Stimulated activated CD8-positive, alpha-beta memory T cell treated with anti-CD3 and anti-CD28 coated beads, Interleukin-15, amount 100 ng/mL, for 24 hours (primary cell): ENCODE measurements at regions not wholly inside any gene's neighbourhood (a gene's known extent, or its start where the extent isn't known, plus 50 kb on each side); places are given as distances from the start of the nearest gene placed in this dataset.
"Not testable (repeated sequence)": the region's sequence is repeated elsewhere in the genome, so short reads cannot be mapped to it uniquely, and the experiment has no call there.

ENCODE experiments used
- DNase-seq: peaks from one replicate; pipeline ENCODE4 v3.0.0-alpha.2; 2020; ENCODE audit warnings: low read depth

DNA sequence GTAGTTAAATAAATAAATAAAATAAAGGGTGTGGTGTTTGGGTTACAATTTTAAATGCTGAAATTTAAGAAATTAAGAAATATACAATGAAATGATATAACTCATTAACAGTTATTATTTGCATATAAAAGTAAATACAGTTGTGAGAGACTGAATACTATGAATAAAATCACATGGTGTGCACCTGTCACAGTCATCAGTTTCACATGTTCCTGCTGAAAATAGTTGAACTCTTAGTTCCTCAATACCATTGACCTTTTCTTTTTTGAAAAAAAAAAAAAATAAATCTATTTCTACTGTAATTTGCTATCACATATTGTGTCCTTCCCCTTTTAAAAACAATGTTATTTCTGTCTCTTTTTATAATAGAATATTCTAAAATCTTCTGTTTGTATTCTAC lies 130.9 kb upstream of the CHD1 start:
- no peak for DNase-seq

DNA sequence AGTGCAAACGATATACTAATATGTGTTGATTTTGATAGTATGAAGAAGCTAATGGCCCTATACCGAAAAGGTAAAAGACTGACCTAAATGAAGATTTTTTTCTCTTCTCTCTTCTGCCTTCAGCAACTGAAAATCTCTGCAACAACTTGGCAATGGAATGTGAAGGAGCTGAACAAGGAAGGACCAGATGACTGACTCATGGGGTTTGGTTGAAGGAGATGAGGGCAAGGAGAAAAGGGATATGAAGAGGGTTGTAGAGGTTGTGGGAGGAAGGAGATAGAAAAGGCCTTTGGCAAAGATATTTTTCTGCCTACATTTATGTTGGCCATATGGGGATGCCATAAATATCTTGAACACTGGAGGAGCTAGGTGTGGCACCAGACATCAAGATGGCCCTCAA lies 129.7 kb upstream of the CHD1 start:
- DNase-seq = no peak

GRCh38 chr5:99054972-99055371 lies 126.2 kb upstream of the CHD1 start:
- DNase-seq = no peak

- no peak for DNase-seq
These were observed 117.1 kb upstream of the CHD1 start for GRCh38 chr5:99045871-99046270.

DNA sequence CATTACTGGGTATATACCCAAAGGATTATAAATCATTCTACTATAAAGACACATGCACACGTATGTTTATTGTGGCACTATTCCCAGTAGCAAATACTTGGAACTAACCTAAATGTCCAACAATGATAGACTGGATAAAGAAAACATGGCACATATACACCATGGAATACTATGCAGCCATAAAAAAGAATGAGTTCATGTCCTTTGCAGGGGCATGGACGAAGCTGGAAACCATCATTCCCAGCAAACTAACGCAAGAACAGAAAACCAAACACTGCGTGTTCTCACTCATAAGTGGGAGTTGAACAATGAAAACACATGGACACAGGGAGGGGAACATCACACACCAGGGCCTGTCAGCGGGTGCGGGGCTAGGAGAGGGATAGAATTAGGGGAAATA lies 114.5 kb upstream of the CHD1 start:
- not testable (repeated sequence) for DNase-seq

DNA sequence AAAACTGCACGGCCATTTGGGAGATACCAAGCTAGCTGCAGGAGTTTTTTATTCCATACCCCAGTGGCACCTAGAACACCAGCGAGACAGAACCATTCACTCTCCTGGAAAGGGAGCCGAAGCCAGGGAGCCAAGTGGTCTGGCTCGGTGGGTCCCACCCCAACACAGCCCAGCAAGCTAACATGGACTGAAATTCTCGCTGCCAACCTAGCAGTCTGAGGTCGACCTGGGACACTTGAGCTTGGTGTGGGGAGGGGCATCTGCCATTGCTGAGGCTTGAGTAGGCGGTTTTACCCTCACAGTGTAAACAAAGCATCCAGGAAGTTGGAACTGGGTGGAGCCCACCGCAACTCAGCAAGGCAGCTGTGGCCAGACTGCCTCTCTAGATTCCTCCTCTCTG lies 108.9 kb upstream of the CHD1 start:
- no peak for DNase-seq

DNA sequence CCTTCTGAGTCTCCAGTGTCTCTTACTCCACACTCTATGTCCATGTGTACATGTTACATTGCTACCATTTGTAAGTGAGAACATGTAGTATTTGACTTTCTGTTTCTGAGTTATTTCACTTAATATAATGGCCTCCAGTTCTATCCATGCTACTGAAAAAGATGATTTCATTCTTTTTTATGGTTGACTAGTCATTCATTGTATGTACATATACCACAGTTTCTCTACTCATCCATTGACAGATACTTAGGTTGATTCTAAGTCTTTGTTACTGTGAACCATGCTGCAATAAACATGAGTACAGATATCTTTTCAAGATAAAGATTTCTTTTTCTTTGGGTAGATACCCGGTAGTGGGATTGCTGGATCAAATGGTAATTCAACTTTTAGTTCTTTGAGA lies 107.1 kb upstream of the CHD1 start:
- DNase-seq = no peak

GRCh38 chr5:99034336-99034735 lies 105.5 kb upstream of the CHD1 start:
- DNase-seq = no peak

- no peak for DNase-seq
These were observed 104.5 kb upstream of the CHD1 start for GRCh38 chr5:99033014-99033900.

- DNase-seq = no peak
These were observed 103.6 kb upstream of the CHD1 start for GRCh38 chr5:99032234-99033013.

GRCh38 chr5:99030906-99031440 lies 102.2 kb upstream of the CHD1 start:
- DNase-seq = no peak

GRCh38 chr5:99029172-99029571 lies 100.4 kb upstream of the CHD1 start:
- no peak for DNase-seq

GRCh38 chr5:99028170-99028569 lies 99.4 kb upstream of the CHD1 start:
- DNase-seq = not testable (repeated sequence)

GRCh38 chr5:99025298-99026045 lies 96.7 kb upstream of the CHD1 start:
- no peak for DNase-seq

GRCh38 chr5:99023330-99023729 lies 94.5 kb upstream of the CHD1 start:
- DNase-seq = no peak

- DNase-seq = no peak
These were observed 93.4 kb upstream of the CHD1 start for GRCh38 chr5:99022250-99022649.

DNA sequence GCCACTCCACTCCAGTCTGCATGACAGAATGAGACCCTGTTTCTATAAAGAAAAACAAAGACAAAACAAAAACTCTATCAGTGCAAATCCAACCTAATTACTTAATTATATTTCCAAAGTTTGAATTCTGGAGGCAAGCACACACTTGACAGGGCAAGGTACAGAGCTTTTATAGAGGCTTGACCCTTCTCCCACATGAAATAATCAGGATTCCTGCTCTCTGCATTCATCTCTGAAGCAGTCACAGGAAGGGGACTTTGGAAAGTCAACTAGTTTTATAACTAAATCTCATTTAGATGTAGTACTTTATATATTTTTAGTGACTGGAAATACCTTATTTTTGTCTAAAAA lies 91.9 kb upstream of the CHD1 start:
- DNase-seq = no peak

DNA sequence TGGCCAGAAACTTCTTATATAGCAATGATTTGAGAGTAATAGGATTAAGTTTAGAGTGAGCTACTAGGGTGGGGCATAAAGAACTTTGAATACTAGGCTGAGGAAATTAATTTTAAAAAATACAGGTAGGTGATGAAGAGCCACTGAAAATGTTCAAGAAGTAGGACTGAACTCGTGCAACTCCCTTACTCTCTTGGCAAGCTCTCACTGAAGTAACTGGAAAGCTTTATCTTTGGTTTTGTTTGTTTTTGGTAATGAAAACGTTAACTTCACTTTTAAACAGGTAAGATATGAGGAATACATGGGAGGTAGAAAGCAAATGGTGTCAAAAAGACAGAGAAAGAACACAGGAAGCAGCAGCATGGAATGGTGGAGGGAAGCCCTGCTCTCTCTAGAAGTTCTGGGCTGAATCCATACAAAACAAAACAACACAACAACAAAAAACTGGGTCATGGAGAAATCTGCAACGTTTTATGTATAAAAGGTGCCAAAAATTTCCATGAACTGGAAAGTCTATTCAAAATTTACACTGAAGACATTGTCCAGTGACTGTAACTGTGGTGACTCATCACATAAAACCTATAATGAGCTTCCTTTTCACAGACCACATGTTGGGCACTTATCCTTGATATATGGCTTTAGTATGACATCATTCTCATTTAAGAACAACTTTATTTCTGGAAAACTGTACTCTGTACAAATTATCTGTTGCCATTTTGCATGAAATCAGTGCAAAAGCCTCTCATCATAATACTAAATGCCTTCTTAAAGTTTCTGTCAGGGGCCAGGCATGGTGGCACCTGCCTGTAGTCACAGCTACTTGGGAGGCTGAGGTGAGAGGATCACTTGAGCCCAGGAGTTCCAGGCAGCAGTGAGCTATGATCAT lies 91.2 kb upstream of the CHD1 start:
- no peak for DNase-seq

DNA sequence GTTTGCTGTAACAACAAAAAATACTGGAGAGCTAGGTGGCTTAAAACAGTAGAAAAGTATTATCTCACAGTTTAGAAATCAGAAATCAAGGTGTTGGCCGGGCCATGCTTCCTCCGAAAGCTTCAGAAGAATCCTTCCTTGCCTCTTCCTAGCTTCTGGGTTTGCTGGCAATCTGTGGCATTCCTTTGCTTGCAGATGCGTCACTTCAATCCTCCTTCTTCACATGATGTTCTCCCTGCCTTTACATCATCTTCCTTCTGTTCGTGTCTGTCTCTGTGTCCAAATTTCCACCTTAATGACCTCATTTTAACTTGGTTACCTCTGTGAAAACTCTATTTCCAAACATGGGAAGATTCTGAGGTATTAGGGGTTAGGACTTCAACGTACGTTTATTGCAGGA lies 90.4 kb upstream of the CHD1 start:
- no peak for DNase-seq

GRCh38 chr5:99010294-99010693 lies 81.5 kb upstream of the CHD1 start:
- DNase-seq = no peak

DNA sequence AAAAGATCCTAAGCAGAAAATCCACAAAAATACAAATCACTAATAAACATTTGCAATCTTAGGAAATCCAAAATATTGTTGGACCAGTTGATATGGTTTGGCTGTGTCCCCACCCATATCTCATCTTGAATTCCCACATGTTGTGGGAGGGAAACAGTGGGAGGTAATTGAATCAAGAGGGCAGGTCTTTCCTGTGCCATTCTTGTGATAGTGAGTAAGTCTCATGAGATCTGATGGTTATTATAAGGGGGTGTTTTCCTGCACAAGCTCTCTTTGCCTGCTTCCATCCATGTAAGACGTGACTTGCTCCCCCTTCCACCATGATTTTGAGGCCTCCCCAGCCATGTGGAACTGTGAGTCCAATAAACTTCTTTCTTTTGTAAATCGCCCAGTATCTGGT lies 79.2 kb upstream of the CHD1 start:
- DNase-seq = not testable (repeated sequence)
